ENCODE measurements at regions not wholly inside any gene's neighbourhood (a gene's known extent, or its start where the extent isn't known, plus 50 kb on each side); places are given as distances from the start of the nearest gene placed in this dataset.

- no peak overlapping the region for H3K4me3 ChIP-seq (ENCODE audit: control insufficient read depth, low read depth, low read length)
- TF ChIP-seq CTCF (IDR thresholded peaks at IDR 0.05; ENCODE audit: control insufficient read depth, insufficient read depth, low read depth, low read length, missing control alignments), result no peak
- no peak for DNase-seq (ENCODE audit: low read depth)
Observed at GRCh38 chr5:40046792-40047191, 622.0 kb upstream of the DAB2 start.

GRCh38 chr5:40045429-40045828 lies 620.6 kb upstream of the DAB2 start:
- DNase-seq (ENCODE audit: low read depth), result no peak
- no peak for TF ChIP-seq CTCF (IDR thresholded peaks at IDR 0.05; ENCODE audit: control insufficient read depth, insufficient read depth, low read depth, low read length, missing control alignments)
- no peak overlapping the region for H3K4me3 ChIP-seq (ENCODE audit: control insufficient read depth, low read depth, low read length)

GRCh38 chr5:40043916-40044315 lies 619.1 kb upstream of the DAB2 start:
- no peak for DNase-seq (ENCODE audit: low read depth)
- no peak overlapping the region for H3K4me3 ChIP-seq (ENCODE audit: control insufficient read depth, low read depth, low read length)
- TF ChIP-seq CTCF (IDR thresholded peaks at IDR 0.05; ENCODE audit: control insufficient read depth, insufficient read depth, low read depth, low read length, missing control alignments), result no peak

- H3K4me3 ChIP-seq (ENCODE audit: control insufficient read depth, low read depth, low read length), result no peak overlapping the region
- DNase-seq (ENCODE audit: low read depth), result no peak
- TF ChIP-seq CTCF (IDR thresholded peaks at IDR 0.05; ENCODE audit: control insufficient read depth, insufficient read depth, low read depth, low read length, missing control alignments), result no peak
Observed at GRCh38 chr5:40041452-40041851, 616.7 kb upstream of the DAB2 start.

- no peak for DNase-seq (ENCODE audit: low read depth)
- no peak overlapping the region for H3K4me3 ChIP-seq (ENCODE audit: control insufficient read depth, low read depth, low read length)
Observed at GRCh38 chr5:40037713-40038112, 612.9 kb upstream of the DAB2 start.

GRCh38 chr5:40034441-40034840 lies 609.7 kb upstream of the DAB2 start:
- DNase-seq (ENCODE audit: low read depth), result no peak
- no peak overlapping the region for H3K4me3 ChIP-seq (ENCODE audit: control insufficient read depth, low read depth, low read length)
- no peak for TF ChIP-seq CTCF (IDR thresholded peaks at IDR 0.05; ENCODE audit: control insufficient read depth, insufficient read depth, low read depth, low read length, missing control alignments)

More at GRCh38 chr5:40037713-40038112, 612.9 kb upstream of the DAB2 start:
- TF ChIP-seq CTCF (IDR thresholded peaks at IDR 0.05; ENCODE audit: control insufficient read depth, insufficient read depth, low read depth, low read length, missing control alignments), result no peak

- TF ChIP-seq CTCF (IDR thresholded peaks at IDR 0.05; ENCODE audit: control insufficient read depth, insufficient read depth, low read depth, low read length, missing control alignments), result no peak
- no peak for DNase-seq (ENCODE audit: low read depth)
- H3K4me3 ChIP-seq (ENCODE audit: control insufficient read depth, low read depth, low read length), result no peak overlapping the region
Observed at GRCh38 chr5:40033411-40033810, 608.6 kb upstream of the DAB2 start.
